HG03060 (cell line): ENCODE measurements at regions not wholly inside any gene's neighbourhood (a gene's known extent, or its start where the extent isn't known, plus 50 kb on each side); places are given as distances from the start of the nearest gene placed in this dataset.

Experiments
- ATAC-seq: cut with Tn5 transposase; IDR thresholded peaks from one replicate; pipeline ENCODE4 v1.9.1; 2021; ENCODE audit warnings: low read depth, moderate number of reproducible peaks; ENCODE audit not compliant: unreplicated experiment

- no peak for ATAC-seq
Observed at GRCh38 chr1:229094476-229095311, 176.2 kb upstream of the RAB4A start.

- ATAC-seq: no peak
Observed at GRCh38 chr1:229095325-229095724, 175.6 kb upstream of the RAB4A start.

- no peak for ATAC-seq
Observed at GRCh38 chr1:229097356-229097755, 173.6 kb upstream of the RAB4A start.

- no peak for ATAC-seq
Observed at GRCh38 chr1:229098361-229098760, 172.6 kb upstream of the RAB4A start.

GRCh38 chr1:229098903-229099578 lies 171.9 kb upstream of the RAB4A start:
- ATAC-seq: no peak

GRCh38 chr1:229101011-229101871 lies 169.7 kb upstream of the RAB4A start:
- ATAC-seq: no peak

GRCh38 chr1:229102741-229103391 lies 168.0 kb upstream of the RAB4A start:
- ATAC-seq: no peak

- no peak for ATAC-seq
Observed at GRCh38 chr1:229104654-229105053, 166.3 kb upstream of the RAB4A start.

GRCh38 chr1:229105109-229105508 lies 165.8 kb upstream of the RAB4A start:
- ATAC-seq: no peak

- ATAC-seq: no peak
Observed at GRCh38 chr1:229105822-229106525, 164.9 kb upstream of the RAB4A start.

GRCh38 chr1:229106526-229107125 lies 164.3 kb upstream of the RAB4A start:
- ATAC-seq: no peak

- no peak for ATAC-seq
Observed at GRCh38 chr1:229107304-229107815, 163.6 kb upstream of the RAB4A start.

GRCh38 chr1:229107972-229108371 lies 162.9 kb upstream of the RAB4A start:
- no peak for ATAC-seq

GRCh38 chr1:229108598-229109201 lies 162.2 kb upstream of the RAB4A start:
- ATAC-seq: no peak

- no peak for ATAC-seq
Observed at GRCh38 chr1:229109320-229109761, 161.6 kb upstream of the RAB4A start.

GRCh38 chr1:229110986-229111385 lies 159.9 kb upstream of the RAB4A start:
- no peak for ATAC-seq

GRCh38 chr1:229111703-229112319 lies 159.1 kb upstream of the RAB4A start:
- no peak for ATAC-seq

GRCh38 chr1:229112832-229113548 lies 157.9 kb upstream of the RAB4A start:
- no peak for ATAC-seq
